Fibroblast of skin of left quadriceps (primary cell): ENCODE measurements at regions not wholly inside any gene's neighbourhood (a gene's known extent, or its start where the extent isn't known, plus 50 kb on each side); places are given as distances from the start of the nearest gene placed in this dataset.
"Not testable (repeated sequence)": the region's sequence is repeated elsewhere in the genome, so short reads cannot be mapped to it uniquely, and the experiment has no call there.

ENCODE experiments used
- DNase-seq, 2 experiments: peaks; one replicate each; pipeline ENCODE4 v3.0.0-alpha.2; 2013; ENCODE audit warnings: low read depth in 2 of 2

DNA sequence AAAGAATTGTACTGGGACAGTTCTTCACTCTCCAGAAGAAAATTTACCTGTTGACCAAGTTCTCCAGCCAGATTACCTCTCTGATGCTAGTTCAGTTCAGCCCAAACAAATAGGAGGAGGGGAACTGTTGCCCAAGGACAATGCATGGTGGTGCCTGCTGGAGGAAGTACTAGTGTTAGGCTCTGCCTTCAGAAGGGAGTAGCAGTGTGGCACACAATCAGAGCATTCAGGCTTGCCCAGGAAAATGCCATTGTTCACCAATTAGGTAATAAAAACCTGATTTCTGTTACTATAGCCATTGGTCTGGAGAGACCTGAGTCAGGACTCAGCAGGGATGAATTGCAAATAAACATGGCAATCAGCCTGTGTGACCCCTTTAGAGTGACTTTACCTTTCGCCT, 720.8 kb upstream of the ZNF608 start:
- DNase-seq, result no peak

DNA sequence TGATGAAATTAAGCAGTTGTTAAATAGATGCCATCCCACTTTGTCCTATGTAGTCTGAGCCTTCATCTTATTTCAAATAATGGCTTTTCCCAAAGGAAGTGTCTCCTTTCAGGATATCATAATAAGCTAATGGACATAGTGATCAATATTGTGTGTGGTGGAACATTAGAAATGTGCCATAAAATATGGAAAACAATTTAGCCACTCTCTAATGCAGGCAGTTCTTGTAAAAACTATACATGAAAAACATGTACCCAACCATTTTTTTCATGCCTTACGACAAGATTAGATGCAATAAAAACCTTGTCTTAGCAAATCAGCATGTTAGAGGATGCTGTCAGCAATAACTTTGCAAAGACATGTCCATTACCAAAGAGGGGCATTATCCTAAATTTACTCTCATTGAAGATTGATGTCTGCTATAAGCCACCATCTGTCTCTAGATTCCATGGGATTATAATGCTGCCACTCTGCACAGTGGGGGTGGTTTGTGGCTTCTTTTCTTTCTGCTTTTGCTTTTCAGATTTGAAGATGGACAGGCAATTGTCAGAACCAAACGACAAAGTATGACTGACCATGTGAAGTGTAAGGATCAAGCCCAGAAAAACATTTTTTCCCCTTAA, 724.0 kb upstream of the ZNF608 start:
- no peak for DNase-seq

DNA sequence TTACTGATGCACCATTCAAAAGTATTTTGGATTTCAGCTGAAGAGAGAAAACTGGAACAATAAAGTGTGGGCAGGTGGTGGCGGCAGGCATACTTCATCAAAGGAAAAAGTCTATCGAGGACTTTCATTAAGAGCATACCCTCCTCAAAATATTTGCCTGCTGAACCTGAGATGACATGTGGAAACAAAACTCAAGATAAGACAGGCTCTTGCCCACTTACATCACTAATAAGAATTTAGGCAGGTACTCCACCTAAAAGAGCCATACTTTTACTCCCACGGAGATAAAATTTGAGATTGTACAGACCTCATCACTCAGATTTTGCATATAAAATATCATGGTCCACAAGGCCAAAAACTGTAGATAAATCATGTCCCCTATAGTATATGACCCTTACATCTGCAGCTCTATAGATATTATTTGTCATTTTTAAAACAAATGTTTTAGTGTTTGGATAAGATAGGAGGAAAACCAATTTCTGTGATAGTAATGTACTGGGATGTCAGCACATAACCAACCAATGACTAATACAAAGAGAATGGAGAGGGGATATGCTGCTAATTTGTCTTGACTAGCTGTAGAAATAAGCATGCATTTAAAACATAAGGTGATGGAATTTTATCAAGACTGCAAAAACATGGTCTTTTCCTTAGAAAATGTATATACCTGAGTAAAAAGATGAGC, 730.6 kb upstream of the ZNF608 start:
- DNase-seq, result peak in 1 of 2 experiments; percentile 21

DNA sequence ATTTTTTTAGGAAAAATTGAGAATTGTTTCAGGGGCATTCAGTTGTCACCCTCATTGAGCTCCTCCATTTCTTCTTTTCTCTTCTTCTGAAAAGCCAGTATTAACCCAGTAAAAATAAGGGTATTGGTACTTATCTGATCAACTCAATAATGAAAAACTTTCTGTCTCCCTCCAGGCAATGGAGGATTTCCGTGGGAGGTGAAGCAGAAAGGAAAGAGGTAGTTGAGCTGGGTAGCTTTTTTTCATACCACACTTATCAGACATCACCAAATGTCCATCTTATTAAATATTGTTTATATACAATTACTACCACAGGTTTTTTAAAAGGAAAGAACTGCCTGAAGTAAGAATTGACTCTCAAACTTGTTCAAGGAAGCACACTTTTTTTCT, 731.1 kb upstream of the ZNF608 start:
- DNase-seq, result no peak

DNA sequence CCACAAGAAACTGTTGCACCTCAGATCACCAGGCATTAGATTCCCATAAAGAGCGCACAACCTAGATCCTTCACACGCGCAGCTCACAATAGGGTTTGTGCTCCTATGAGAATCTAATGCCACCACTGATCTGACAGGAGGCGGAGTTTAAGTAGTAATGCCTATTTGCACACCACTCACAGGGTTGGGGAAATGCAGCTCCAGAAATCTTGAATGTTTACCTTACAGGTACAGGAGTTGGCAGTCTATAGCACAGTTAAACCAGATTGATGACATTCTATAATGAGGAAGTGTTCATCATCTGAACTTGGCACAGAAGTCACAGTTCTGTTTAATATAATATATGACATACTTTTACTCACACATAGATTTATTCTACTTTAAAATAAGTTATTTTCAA, 732.2 kb upstream of the ZNF608 start:
- no peak for DNase-seq

DNA sequence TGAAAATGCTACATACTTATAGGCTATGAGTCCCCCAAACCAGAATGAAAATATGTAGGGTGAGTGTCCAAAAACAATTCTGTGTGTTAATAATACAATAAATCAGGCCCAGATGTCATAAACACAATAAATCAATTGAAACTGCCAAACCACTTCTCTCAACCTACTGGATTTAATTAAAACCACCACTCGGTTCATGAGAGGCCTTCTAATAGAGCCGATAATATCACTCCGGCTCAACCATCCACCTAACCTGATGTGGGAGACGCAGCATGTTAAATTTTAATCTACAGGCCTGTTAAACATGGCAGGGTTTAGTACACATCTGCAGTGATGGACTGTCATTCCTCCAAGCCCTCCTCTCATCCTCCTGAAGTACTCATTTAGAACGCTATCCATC, 734.5 kb upstream of the ZNF608 start:
- peak; percentile 62 to 65 for DNase-seq

DNA sequence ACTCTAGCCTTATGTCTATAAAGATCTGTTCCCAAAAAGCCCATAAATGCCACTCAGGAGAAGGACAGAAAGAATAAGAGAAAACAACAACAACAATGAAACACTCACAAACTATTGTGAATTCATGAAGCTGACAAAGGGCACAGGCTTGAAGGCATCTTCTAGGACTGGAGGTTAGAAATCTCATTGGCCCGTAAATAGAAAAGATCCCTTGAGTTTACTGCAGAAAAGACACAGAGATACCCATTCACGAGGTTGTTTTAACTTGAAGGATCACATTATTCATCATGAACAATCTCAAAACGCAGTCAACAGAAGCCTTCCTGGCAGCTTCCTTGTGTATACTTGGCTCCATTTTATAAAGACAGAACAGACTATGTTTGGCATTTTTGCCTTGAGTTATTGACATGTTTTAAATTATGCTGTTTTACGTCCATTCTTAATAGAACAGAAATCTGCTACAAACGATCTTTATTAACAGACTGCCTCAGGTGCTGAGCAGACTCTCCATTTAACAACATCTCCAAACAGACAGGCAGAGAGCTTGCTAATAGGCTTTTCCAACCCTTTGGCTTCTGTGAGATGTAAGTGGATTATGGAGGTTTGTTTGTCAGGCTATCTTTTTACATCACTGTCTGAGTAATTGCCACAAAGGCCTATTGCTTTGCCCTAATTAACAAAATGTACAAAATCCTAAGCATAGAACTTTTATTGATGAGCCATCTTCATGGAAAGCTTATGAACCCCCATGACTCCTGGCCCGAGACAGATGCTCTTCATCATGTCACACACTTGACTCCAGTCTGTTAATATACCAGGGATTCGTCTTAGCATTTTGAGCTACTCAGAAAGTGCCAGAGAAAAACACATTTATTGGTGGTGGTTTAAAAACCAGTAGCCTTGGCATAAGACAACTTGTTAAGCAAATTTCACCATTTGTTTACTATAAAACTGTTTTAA, 735.3 kb upstream of the ZNF608 start:
- DNase-seq, result no peak

DNA sequence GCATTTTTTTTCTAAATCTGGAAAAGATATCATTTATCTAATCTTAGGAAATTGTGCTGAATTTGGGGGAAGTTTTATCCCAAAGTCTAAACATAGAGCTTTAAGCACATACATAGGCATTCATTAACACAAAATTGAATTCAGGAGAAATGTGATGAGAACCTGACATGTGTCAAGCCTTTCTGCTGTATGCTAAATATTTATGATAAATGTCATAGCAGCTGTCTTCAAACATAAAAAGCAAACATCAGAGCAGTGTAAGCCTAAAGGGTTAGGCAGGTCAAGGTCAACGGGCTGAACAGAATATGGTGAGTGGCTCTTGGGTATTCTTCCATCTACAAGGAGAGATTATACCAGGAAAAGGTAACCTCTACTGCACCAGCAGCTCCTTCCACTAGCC, 737.2 kb upstream of the ZNF608 start:
- DNase-seq, result no peak

DNA sequence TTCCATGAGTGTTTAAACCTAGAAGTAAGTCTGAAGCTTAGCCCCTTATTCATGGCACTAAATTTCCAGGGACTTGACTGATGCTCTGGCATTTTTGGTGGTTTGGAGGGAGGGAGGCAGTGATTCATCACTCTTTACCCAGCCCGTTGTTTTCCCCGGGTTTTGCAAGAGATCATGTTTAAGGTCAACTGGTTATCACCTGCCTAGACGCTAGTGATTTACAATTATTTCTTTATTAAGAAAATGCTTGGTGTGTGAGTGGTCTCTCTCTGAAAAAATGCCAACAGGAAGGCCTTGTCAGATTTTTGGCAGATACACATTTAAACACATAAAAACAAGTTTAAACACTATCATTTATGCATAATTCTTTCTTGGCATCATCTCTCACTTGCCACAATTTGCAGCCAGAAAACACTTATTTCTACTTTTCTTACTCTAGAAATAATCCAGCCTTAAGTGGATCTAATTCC, 737.9 kb upstream of the ZNF608 start:
- peak; percentile 90 for DNase-seq

DNA sequence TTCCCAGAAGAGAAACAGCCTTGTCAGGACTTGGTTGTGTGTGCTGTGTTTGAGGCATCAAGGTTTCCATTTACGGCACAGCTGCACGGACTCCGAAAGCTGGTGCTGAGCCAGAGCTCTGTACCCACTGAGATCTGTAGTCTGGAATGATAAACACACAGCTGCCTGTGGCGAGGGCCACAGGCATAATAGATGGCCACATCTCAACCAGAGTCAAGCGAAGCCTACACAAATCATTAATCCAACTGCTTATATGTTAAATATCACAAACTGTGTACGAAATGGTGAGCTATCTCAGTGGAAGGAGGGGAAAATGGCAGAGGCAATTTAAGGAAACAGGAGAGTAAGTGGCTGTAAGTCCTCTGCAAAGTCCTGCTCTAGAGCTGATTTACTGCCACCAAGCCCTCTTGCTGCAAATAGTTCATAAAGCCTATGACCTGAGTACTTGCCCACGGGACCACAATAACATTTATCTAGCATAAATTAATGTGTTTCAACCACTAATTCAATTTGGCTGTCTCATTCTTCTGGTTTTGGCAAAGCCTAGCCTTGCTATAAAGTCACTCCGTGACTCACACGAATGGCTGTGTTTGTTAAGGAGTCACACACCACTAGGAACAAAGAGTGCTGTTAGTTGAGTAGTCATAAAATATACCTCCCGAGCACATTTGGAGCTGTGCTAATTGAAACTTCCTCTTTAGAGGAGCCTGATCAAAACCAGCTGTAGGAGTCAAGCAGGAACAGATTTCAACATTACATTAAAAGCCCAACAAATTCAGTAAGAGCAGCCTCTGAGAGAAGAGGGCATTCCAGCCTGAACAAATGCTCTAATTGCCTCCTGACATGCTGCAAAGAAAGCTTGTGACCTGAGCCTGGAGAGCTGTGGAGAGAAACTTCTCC, 738.6 kb upstream of the ZNF608 start:
- DNase-seq, result peak; percentile 100

DNA sequence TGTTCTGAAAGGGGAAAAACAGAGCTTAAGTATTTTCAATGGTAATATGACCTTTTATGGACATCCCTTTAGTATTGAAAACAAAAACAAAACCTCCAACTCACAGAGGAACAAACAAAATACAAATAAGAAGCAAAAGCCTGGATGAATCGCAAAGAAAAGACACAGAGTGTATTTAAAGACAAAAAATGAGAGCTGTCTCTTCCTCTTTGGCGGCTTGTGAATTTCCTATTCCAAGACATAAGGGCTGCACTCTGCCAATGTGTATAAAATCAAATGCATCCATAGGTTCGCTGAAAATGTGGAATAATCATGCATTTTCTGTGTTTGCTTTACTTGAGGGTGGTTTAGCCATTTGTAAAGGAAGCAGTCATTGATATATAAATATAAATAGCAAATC, 739.3 kb upstream of the ZNF608 start:
- no peak for DNase-seq

DNA sequence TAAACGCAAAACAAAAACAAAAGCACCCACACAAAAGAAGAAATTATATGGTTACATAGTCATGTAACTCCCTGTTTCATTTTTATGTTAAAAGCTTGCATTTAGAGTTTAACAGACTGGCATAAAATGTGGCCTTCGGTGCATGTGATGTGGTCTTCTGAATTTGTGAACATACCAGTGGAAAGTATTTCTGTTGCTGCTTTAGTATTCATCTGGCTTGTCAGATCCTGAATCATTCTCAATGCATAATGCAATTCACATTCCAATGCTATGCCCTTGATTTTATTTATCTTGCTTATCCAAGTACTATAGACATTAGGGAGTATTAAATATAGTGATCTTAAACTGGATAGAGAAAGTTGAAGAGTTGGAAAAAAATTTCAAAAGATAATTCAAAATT, 740.2 kb upstream of the ZNF608 start:
- peak; percentile 38 to 42 for DNase-seq

DNA sequence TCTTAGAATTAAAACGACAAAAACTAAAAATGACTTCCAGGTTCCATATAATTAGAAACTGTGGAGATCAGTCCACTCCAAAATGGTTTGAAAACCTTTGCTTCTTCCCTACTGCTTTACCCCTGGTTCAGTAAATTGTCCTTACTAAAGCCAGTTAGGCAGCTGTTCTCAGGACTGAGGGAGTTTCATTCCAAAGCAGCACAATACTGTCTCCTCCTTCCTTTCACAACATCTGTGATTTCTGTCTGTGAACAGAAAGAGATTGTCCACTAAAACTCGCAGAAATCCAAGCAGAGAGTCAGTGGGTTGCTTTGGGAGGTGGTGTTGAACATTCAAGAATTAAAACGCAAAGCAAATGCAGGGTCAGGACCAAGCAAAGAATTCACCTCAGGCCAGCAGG, 740.8 kb upstream of the ZNF608 start:
- no peak for DNase-seq

DNA sequence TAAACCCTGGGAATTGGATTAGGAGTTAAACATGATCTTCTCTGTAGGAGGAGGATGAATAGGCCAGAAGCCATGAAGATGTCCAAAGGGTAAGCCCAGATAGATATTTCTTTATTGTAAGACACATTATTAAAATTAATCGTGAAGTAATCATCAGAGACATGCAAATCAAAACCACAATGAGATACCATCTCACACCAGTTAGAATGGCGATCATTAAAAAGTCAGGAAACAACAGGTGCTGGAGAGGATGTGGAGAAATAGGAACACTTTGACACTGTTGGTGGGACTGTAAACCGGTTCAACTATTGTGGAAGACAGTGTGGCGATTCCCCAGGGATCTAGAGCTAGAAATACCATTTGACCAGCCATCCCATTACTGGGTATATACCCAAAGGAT, 741.2 kb upstream of the ZNF608 start:
- not testable (repeated sequence) for DNase-seq

DNA sequence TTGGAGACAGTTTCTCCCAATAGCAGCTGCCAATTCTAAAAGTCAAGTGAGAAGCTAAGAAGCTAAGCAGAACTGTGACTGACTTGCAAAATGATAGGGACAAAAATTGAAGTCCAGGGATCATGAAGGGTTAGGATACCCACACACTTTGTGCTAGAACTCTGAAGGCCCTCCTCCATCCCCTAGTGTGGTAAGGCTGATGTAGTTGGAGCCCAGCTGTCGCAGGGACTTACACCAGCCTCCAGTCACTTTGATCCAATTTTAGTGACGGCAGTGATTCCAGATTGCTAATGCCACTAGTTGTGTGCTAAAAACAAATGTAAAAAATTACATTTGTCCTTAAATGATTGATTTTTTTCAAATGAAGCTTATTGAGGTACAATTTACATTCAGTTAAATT, 742.7 kb upstream of the ZNF608 start:
- no peak for DNase-seq

DNA sequence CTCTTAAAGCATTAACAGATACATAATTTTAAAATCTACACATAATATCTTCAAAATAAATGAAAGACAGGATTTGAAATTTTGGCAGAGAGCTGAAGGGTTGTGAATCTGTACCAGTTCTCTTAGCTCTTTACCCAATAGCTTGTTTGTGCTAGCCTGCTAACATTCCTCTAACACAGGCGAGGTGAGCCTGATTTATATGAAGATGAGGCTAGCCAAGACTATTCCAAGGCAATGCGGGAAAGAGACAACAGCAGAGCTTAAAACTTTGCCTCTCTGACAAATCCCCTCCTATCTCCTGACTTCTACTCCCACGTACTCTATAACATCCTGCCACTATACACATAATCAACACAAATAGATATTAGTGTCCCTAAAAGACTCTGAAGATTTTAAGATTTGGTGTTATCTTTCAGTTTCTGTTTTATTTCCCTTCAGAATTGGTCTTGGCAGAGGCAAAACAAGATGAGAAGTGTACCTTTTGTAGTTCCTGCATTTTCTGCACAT, 745.6 kb upstream of the ZNF608 start:
- no peak for DNase-seq

DNA sequence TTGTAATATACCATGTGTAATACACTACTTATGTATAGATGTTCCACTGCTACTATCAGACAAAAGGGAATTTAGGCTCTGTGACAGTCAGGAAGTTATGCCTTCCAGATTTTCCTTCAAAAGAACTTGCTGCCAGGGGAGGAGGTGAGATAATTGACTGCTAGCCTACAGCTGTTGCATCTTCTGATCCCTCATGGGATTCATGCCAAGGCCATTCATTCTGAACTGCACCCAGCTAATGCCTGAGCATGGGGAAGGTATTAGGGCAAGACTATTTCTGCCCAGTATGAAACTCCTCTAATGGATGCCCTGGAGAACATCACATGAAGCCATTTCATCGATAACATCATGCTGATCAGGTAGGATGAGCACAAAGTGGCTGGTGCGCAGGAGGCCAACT, 746.5 kb upstream of the ZNF608 start:
- DNase-seq, result no peak

DNA sequence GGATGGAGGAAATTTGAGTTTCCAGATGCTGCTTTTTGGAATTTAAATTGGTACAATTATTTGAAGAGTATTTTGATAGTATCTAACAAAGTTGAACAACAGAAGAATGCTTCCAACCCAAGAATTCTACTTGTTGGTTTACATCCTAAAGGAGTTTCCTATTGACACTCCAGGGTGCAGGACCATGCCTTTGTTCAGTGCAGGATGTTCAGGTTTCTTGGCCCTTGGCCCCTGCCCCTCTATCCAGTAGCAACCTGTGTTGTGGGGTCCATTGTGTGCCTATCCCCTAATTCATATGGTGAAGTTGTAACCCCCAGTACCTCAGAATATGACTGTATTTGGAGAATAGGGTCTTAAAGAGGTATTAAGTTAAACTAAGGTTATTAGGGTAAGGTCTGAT, 750.0 kb upstream of the ZNF608 start:
- no peak for DNase-seq

DNA sequence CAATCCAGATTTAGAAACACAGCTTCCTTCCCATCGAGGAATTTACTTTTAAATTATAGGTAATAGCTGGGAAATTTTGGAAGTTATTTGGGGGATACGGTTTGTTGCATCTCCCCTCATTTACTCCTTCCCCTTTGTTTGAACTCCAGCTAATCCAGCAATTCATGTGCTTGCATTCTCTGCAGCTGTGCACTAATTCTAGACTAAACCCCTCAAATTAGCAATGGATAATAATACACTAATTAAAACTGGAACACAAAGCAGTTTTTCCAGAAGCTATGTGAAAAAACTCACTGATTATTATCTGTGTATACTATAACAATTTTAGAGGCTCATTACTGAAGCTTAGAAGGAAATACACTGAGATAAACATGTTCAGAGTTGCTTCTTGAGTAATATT, 751.2 kb upstream of the ZNF608 start:
- DNase-seq, result no peak

DNA sequence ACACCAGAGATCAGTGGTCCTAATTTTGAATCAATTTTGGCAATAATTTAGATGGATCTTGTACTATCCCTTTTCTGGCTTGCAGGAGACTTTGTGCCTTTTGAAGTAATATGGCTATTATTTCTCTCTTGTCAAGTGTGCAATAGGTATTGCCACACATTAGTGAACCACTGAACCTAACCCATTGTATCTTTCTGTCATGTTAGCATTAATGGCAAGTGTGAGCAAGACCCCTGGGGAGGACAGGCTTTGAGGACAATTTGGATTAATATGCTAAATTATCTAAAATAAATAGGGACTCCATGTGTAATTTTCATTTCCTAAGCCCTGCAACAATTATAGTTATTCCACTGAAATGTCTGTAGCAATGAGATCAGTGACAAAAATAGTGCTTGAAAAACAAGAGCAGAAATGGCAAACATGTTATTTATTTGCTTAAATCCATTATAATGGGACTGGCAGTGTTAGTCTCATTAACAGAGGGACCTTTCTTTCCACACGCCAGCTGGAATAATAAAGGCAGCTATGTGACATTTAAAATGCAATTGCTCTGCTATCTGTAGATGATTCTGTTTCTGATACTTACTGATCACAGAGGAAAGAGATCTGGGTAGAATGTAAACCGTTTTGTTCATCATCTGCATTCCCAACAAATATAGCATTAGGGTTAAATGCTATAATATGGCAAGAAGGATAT, 753.3 kb upstream of the ZNF608 start:
- no peak for DNase-seq

DNA sequence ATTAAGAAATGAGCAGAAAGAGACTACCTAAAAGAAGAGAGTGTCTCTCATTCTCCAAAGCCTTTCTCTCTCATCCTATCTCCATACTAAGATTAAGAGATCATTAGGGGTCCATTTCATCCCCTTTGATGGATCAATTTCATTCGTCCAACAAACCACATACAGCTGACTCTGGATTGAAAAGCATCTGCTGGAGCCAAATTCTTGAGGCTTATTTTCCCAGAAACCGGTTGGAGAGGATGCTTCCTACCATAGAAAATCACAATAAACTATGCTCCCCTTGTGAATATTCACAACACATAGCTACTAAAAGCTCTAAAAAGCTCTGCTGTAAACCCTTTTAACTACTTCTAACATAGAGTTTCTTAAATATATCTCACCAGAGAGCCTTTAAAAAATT, 755.0 kb upstream of the ZNF608 start:
- DNase-seq, result no peak
